GM18873 (cell line): ENCODE measurements at regions not wholly inside any gene's neighbourhood (a gene's known extent, or its start where the extent isn't known, plus 50 kb on each side); places are given as distances from the start of the nearest gene placed in this dataset.
"Not testable (repeated sequence)": the region's sequence is repeated elsewhere in the genome, so short reads cannot be mapped to it uniquely, and the experiment has no call there.

Experiments used
- ATAC-seq: cut with Tn5 transposase; IDR thresholded peaks from one replicate; pipeline ENCODE4 v1.9.1; 2021; ENCODE audit warnings: mild to moderate bottlenecking, moderate library complexity, moderate number of reproducible peaks; ENCODE audit not compliant: unreplicated experiment, low FRiP score

DNA sequence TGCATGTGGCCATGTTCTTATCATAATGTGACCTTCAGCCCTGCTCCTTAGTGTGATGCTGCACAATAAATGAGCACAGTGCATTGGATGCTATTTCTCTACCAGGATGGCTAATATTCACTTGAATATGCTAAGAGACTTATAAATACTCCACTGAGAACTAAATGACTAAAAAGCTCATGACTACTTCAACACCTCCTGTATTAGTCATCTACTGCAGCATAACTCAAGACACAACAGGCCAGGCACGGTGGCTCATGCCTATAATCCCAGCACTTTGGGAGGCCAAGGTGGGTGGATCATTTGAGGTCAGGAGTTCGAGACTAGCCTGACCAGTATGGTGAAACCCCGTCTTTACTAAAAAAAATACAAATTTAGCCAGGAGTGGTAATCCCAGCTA lies 213.4 kb downstream of the RND3 start:
- ATAC-seq = no peak

DNA sequence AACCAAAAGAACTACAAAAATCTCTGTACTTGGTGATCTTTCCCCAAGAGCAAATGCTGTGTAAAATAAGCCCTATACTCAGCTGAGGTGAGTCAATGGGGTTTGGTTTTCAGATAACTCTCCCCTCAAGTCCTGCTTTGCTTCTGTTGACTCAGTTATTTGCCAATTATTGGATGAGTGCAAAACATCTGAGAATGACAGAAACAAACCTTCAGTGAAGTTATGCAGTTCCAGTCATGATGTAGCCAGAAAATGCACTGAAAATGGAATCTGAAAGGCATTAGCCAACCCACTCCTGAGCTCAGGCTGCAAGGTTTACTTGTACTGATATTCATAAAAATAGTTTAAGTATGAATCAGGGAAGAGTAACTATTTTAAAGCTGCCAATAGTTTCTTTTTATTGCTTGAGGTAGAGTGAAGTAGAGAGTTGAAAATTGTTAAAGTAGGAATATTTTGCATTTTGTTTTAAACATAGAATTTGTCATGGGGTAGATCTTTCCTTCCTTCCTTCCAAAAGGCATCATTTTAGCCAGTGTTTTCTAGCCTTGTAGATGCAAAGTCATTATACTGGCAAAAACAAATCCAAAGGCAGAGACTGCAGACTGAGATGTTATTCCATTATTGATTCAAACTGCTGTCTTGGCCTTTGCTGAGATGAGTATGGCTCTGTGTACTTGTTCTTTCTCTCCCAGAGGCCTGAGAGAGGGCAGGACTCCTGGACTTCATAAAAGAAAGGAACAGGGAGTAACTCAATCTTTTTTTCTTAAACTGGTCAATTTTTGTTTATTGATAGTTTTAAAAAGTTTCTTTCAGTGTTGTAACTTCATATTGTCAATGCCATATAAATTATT lies 215.3 kb downstream of the RND3 start:
- ATAC-seq = no peak

DNA sequence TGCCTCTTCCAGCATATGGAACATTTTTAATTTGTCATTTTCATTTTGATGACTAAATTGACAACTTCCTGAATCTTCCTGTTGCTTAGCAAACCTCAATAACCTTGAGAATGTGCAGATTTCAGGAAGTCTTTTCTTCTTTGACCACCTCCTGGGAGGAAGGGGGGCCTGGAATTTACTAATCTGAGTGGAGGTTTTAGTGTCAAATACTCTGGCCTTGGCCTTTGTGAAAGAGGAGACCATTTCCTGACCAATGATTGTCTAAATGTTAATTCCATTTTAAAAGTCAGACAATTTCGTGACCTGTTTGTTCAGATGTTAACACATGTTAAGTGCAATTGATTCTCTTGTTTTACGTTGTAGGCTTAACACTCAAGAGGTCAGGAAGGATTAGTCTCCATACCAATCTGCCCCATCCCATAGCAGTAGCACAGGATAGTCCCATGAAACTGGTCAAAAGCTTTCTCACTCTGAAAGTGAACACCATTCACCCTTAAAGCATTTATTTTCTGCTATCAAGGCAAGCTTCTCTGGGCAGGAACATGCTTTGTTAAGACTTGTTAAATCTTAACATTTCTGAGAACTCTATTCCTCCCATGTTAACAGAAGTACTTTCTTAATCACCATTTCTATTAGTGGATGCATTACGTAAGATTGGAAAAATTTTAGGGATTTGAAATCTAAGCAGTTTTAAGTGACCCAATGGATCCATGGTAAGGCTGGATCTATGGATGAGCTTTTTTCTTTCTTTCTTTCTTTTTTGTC lies 219.6 kb downstream of the RND3 start:
- ATAC-seq = no peak

DNA sequence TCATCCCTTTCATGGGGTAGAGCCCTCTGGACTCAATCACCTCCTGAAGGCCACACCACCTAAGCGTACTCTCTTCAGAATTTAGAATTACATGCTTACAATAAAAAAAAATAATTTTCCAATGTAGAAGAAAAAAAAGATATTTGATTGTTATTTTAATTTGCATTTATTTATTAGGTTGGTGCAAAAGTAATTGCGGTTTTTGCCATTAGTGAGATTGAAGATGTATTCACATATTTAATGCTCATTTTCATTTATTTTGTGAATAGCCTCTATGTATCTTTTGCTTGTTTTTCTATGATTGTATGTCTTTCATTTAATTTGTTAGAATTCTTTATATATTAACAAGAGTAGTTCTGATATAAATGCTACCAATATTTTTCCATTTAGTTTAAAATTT lies 220.5 kb downstream of the RND3 start:
- no peak for ATAC-seq

DNA sequence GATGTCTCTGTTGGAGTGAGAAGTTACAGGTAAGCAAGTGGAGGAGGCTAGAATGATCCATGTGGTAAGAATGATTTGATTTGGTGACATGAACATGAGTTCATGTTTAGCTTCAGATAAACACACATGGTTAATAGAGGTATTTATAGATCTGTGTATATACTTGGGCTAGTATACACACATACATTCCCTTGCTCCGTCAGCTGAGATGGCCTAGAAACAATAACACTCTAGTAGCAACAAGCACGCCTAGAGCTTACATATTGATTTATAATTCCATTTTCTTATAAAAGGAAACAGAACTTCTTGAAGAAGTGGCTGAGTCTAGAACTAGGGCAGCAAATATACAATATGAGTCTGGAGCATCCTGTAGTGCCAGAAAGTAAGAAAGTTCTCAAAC lies 223.0 kb downstream of the RND3 start:
- ATAC-seq = no peak

DNA sequence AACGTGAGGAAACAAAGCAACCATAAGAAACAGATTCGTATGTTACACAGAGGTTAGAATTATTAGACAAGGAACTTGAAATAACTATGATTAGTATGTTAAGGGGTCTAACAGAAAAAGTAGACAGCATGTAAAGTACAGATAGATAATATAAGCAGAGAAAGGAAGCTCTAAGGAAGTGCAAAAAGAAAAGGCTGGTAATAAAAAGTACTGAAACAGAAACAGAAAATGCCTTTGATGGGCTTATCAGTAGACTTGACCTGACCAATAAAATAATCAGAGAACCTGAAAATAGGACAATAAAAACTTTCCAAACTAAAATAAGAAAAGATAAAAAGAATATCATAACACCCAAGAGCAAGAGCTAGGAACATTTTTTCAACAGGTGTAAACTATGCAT lies 225.8 kb downstream of the RND3 start:
- ATAC-seq = no peak

DNA sequence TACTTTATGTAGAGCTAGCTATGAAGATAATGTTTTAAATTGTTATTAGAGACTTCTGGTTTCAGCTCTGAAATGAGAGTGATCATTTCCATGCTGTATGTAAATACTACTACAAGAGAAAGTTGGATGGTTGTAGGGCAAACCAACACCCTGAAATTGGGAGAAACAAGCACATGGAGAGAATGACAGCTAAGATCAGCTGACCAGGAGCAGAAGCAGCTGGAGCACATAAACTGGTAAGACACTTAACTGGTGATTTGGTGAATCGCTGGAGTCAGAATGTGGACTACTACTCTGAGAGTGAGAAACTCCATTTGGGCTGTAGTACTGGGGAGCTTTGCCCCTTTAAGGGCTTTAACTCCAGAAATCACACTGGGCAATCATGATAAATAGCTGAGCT lies 226.8 kb downstream of the RND3 start:
- ATAC-seq = no peak

DNA sequence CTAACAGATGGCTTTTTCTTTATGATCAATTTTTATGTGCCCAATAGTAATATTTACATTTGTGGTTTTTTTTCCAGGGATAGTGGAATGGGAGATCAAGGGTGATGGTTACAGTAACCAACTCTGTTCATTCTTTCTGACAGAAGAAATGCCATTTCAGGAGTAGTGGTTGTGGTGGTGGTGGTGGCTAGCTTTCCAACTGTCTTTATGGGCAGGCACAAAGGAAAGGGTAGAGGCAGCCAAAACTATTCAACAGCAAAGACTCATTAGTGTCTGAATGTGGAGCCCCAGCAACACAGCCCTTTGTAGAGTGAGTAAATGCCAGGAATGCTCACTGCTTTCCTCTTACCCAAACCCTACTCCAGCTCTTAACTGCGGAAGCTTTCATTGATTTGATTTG lies 227.7 kb downstream of the RND3 start:
- no peak for ATAC-seq

DNA sequence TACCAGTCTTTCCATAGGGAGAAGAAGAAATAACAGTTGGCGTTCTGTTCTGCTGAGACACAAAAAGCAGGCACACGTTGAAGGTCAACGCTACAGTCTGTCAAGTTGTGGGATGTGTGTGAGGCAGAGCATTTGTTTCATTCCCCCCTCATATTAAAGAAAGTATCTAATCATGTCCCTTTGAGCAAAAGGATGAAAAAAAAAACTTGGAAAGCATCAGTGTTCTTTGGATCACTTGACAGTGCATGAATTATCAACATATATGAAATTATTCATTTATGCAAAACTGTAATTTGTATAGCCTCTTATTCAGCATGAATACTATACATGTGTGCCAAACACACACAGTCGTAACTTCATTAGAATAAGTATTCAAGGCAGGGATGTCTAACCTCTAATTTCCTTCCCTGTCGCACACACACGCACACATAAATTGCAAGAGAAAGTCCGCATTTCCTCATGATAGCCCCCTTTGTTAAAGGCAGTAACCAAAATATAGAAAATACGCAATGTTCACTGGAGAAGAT lies 228.6 kb downstream of the RND3 start:
- ATAC-seq = no peak

DNA sequence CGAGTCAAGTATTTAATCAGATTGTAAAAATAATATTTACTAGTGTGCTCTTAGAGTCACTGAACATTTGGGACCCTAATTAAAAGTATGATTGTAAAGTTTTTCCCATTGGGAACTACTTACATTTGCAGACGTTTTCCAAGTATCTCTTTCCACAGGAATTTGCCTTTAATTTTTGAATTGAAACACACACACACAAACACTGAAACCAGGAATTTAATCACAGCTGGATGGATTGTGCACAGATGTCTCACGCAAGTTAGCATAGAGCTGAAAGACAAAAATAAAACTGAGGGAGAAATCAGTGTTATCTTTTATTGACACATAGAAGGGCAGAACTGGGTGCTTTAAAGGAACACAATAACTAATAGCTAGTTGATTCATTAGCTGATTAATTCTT lies 230.7 kb downstream of the RND3 start:
- ATAC-seq = no peak

DNA sequence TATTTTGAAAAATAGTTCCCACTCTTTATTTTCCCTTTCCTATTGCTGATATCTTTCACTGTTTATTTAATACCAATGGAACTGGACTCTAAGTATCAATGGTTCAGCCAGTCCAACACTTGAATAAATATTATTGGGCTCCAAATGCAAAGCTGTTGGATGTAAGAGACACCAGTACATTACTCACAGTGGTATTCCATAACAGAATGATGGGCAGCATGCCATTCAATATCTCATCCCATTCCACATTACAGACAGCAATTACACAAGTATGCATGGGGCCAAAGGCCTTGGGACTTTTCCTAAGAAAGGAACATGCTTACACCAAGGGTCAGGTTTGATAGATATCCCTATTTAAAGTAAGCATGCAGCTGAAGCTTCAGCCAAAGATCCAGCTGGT lies 231.9 kb downstream of the RND3 start:
- no peak for ATAC-seq

DNA sequence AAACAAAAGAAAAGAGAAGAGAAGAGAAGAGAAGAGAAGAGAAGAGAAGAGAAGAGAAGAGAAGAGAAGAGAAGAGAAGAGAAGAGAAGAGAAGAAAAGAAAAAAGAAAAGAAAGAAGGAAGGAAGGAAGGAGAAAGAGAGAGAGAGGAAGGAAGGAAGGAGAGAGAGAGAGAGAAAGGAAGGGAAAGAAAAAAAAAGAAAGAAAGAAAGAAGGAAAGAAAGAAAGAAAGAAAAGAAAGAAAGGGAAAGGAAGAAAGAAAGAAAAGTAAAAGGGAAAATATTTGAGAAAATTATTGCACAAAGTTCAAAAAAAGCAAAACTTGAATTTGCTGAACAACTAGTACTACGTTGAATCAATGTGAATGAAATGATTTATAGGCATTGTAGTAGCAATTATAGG lies 237.7 kb downstream of the RND3 start:
- not testable (repeated sequence) for ATAC-seq

DNA sequence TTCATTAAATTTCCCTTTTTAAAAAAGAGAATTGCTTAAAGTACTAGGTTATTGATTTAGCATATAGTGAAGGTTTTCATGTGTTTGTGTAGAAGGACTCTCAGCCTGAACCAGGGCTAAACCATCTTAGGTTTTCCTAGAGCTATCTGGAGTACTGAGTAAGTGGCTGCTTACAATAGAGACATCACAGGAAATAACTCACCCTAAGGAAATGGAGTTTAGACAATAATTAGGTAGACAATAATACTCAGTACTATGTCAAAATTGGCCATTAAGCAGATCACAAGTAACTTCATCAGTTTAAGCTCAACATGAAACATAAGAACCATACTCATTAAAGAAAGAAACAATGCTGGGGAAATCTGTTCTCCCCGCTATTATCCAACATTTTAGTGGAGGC lies 240.0 kb downstream of the RND3 start:
- ATAC-seq = no peak

DNA sequence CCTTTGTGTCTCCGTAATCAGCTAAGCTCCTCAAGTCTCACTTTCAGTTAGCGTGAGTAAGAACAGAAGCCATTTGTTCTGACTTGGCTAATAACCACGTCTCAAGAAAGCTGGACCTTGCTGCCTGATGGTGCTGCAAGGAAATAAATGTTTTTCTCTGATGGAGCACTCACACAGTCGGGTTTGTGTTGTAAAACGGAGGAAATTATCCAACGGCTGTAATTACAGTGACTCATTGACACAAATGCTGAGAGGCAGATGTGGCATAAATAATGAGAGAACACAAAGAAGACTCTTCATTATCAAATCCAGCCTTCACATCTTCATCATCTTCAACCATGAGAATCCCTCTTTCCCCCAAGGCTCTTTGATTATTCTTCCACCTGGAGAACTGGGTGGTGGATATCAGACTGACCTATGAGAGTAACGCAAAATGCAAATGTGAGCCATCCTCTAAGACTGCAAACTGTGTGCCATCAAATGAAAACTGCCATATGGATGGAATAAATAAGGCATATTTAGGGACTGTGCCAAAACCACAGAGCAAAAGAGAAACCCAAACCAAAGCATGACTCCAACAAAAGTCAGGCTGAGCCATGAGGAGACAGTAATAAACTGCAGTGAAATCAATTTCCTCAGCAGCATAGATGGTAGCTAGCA lies 252.6 kb downstream of the RND3 start:
- ATAC-seq = no peak

DNA sequence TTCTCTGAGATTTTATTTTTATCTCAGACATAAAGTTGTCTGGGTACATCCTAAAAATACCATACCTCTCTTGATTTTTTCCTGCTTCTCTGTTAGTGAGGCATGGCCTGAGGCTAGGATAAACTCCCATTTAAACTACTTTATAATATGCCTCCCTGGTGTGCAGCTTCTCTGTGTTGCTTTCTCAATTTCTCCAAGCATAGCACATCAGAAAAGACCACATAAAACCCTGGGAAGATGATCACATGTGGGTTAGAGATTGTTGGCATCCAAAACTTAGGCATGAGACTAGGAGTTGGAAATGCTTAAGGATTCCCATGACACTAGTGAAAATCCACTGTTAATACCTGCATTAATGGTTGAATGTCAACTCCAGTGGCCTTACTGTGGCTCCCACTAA lies 254.6 kb downstream of the RND3 start:
- no peak for ATAC-seq

DNA sequence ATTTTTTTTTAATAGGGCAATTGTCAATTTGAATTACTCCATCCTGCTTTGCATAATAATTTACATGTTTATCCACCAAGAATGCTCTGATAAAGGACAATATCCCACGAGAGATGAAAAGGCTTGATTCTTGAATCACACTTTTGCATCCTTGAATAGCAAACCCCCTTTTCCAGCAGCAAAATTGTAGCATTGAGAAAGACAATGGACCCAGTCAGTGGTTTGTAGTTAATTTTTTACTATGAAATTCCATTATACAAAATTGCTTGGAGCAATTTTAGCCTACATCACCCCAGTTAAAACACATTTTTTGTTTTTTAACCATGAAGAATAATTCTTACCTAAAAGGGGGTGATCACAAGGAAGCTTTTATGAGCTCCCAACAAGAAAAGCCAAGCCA lies 255.1 kb downstream of the RND3 start:
- ATAC-seq = no peak

DNA sequence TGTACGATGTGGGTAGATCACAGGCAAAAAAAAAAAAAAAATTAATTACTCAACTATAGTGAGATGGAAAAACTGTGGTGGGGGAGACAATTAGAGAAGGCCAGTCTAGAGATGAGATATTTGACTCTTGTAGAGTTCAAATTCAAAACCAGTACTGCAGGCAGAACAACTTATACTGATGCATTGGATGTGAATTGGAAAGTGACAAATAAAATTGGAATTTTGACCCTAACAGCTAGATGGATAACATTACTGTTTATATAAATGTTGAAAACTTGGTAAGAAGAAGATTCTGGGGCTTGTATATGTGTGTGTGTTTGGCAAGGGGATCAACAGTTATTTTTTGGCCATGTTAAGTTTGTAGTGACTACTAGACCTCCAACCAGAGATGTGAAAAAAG lies 256.9 kb downstream of the RND3 start:
- ATAC-seq = no peak

DNA sequence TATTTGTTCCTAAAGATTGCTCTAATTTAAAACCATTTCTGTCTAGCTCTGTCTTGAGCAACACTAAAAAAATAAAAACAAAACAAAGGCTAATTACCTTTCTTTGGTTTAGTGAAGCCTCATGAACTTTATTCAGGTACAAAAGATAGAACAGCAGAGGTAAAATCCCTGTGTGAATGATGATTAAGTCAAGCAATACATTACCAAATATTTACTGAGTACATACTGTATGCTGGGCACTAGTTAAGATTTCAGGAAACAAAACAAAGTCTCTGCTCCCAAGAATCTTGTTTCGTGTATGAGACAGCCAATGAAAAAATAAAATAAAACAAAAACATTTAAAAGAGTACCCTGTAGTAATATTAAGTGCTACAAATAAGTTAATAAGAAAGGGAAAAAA lies 257.5 kb downstream of the RND3 start:
- no peak for ATAC-seq

DNA sequence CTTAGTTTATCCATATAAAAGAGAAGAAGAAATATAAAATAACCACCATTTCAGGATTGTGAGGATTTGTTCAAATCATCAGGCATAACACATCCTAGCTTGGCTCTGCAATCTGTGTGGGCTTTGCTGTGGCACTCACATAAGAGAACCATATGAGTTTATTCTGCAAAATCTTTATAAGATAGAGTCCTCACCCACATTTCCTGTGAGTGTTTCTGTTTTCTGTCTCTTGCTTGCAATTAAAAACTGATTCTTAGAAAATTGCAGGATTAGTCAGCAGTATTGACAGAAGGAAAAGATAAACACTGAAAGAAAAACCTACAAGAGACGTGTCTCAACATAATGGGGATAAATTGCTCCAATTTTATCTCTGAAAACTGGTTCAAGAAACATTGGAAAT lies 258.5 kb downstream of the RND3 start:
- no peak for ATAC-seq

DNA sequence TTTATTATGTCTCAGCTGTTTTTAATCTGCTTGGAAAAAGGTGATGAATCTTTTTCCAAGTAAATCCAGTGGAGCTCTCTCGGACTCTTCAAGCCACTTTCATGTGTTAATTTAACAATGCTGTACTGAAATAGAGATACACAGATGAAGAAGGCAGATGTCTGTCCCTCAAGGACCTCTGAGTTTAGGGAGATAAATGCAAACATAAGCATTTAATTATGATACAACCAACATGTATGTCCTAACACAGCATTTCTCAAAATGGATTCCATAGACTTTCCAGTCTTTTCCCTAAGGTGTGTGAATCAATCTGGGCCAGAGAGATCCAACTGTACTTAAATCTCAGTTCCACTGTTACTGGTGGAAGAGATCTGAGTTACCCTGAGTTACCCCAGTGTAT lies 262.4 kb downstream of the RND3 start:
- ATAC-seq = no peak

DNA sequence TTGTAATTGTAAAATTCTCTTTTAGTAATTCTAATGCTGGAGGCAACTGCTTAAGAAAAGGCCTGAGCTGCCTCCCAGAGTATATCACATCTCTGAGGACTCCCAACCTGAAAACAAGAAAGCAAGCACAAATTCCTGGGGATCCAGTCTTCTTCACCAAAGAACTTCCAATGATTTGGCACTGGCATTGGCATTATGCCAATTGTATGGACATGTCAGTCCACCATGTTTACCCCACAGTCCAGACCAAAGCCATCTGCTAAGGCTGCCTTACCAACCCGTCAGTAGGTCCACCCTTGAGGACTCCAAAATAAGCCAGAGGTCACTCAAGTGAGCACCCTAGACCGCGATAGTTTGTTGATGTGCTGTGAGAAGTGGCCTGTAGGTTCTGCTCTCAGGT lies 263.1 kb downstream of the RND3 start:
- ATAC-seq = no peak
